Islet precursor cell (in vitro differentiated cells): ENCODE measurements at regions not wholly inside any gene's neighbourhood (a gene's known extent, or its start where the extent isn't known, plus 50 kb on each side); places are given as distances from the start of the nearest gene placed in this dataset.
"Not testable (repeated sequence)": the region's sequence is repeated elsewhere in the genome, so short reads cannot be mapped to it uniquely, and the experiment has no call there.

ENCODE experiments used
- DNase-seq: peaks from one replicate; pipeline ENCODE4 v3.0.0-alpha.2; 2018

DNA sequence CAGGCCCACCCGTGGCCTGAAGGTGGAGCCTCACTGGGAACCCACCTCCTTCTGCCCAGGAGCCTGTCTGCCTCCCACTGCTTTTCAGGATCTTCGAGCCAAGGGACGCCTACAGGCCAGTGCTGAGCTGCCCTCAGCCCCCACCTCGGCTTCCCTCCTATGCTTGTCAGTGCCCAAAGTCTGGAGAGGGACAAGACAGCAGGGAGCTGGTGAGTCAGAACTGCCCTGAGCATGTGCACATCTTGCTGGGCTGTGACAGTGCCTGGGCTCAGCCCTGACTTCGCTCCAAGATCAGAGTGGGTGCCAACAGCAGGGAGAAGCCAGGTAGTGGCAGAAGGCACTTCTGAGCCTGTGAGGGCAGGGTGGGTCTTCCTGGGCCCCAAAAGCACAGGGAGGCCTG, 286.8 kb downstream of the AEBP2 start:
- DNase-seq: no peak

DNA sequence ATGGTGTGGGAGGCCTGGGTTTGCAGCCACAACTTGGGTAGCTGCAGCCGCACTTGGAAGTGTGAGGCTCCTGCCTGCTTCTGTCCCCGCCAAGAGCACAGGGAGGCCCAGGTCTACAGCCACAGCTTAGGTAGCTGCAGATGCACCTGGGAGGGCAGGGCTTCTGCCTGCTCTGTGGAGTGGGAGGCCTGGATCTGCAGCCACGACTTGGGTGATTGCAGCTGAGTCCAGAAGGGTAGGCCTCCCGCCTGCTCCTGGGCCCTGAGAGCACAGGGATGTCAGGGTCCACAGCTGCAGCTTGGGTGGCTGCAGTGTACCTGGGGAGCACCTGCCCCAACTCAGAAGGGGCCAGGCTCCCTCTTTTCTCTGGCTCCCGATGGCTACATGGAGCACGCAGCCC, 287.3 kb downstream of the AEBP2 start:
- DNase-seq: no peak

DNA sequence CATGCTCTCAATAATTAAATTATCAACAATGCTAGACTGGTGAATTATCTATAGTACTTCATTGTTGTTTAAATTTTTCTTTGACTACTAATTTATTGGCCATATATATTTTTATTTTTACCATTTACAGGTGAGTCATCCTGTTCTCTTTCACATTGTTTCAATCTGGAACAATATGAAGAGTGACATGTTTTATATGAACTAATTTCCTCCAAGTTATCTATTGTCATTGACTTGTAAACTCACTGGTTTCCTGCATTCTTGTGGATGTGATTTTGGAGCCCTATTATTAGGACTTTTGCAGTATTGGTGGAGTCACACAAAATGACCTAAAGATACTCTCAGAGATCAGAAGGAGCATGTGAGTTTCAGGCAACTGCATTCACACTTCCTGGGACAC, 297.7 kb downstream of the AEBP2 start:
- no peak for DNase-seq

DNA sequence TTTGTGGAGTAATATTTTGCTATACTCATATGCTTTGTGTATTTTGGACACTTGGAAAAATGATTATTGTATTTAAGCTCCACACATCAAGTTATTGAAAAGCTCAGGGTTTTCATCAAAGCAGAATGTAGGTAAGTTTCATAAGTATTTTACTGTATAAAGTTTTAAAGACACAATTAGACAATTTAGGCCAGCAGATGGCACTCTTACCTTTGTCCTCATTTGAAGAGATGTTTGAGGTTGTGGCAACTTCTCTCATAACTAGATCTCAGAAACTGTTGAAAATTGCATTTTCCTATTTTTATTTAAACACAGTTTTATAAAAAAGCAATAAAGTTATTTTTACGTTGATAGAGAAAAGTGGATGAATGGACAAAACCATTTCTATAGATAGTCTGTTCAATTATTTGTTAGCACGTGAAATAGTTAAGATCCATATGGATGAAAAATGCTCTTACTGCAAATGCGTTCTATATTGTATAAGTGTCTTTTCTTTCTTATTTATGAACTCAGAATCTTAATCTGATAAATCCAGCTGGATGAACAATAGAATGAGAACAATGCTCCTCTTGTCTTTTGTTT, 300.0 kb downstream of the AEBP2 start:
- no peak for DNase-seq

DNA sequence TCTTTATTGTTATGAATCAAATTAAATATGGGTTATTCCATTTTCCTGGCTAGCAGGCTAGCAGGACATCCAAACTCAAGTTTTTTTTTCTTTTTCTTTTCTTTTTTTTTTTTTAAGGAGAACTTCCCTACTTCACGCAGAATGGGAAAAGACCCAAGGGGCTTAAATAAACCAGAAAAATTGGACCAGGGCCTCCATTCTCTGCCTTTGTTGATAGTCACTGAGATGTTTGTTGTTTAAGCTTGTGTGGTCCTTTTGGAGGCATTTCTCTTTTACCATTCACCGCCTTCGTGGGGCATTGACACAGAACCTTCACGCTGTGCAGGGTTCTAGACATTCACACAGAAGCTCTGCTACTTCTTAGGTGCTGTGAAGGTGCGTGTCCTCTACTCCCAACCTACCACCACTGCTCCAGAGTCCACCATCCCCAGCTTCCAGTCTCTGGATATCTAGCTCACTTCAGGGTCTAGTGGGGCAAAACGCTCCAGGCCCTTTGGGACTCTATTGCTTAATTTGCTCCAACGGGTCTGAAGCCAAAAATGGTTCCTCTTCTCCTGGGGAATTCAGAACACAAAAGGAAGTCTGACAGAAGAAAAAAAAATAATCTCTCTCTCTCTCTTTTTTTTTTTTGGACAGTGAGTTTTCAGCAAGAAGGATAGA, 301.3 kb downstream of the AEBP2 start:
- DNase-seq: no peak

DNA sequence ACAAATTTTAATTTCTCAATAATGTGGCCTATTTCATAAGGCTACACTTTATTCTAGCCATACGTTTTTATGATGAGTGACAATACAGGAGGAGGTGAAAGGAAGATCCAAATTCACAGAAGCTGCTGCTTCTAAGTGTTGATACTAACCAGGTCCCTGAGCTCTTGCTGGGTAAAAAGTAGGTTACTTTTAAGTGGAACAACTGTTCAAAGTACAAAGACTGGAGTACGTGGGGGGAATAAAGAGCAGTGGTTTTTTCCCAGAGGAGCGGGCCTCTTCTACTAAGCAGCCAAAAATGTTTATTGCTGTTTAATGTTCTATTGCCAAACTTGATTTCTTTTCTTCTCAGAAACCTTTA, 301.8 kb downstream of the AEBP2 start:
- DNase-seq: no peak

DNA sequence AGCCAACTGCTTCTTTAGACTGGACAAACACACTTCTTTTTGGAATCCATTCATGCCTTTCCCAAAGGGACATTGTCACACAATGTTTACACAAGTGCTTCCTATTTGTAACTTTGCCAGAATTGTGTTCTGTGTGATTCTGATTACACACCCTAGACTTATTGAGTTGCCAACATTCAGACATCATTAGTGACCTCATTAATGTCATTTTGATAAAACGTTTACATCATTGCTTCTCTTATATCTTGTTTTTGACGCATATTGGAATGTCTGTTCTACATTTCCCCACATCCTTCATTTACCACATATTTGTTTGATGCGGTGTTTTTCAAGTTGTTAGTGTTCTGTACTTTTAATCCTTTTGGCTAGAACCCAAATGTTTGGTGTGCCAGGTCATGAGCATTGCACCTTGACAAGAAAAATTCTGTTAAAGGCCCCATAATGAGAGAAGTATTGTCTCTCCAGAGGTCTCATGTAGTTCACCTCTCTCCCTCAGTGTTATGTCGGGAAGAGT, 305.5 kb downstream of the AEBP2 start:
- DNase-seq: no peak

DNA sequence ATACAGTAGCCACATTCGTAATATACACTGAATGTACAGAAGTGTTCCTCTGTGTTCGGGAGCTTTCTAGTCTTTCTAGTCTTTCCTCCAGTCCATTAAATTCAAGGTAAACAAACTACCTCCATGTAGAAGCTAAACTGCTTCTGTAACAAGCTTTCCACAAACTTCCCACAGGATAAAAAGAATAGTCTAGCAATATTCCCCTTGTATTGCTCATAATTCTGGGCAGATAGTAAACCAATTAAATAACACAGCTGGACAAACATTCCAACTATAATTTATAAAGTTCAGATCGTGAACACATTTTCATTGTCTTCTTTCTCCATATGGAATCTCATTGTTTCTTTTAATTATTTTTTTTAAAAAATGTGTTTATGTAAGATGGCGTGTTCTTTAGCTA, 307.2 kb downstream of the AEBP2 start:
- no peak for DNase-seq

DNA sequence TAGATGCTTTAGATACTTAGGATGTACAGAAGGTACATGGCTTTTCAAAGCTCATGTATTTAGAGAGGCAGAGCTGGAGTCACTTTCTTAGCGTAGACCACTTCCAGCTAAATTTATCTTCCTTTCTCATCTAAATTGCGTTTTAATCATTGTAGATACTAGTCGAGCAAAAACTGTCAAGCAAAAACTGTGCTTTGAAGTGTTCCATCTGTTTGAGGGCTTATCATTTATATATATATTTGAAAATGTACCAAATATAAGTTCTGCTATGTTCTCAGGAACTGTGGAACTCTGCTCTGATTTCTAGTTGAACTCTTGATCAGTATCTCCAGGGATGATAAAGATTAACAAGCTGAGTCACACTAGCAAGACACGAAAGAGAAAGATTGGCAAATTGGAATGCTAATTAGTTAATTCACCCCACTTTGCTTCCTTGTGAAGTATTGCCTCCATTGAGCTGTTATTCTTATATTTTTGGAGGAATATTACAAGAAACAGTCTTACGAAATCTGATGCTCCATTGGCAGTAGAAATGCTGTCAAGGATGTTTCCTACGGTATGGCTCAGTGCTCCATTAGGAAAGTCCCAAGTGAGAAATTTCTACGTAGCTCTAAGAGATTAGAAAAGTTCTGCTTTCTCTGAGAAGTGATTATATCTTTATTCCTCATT, 310.7 kb downstream of the AEBP2 start:
- no peak for DNase-seq

DNA sequence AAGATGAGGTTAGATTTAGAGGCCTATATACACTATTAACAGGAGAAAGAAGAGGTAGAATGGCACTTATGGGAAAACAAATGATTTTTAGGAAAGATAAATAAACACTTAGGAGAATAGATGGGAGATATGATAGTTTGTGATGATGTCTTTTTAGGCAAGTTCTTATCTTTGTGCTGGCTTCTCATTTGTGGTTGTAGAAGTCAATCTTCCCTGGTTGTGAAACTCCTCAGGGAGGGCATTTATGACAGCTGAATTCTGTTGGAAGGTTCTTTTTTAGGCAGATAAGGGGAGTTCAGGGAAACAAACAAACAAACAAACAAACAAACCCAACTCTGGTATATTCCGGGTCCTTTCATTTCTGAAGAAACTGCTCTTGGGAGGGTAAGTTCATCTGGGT, 311.8 kb downstream of the AEBP2 start:
- no peak for DNase-seq

DNA sequence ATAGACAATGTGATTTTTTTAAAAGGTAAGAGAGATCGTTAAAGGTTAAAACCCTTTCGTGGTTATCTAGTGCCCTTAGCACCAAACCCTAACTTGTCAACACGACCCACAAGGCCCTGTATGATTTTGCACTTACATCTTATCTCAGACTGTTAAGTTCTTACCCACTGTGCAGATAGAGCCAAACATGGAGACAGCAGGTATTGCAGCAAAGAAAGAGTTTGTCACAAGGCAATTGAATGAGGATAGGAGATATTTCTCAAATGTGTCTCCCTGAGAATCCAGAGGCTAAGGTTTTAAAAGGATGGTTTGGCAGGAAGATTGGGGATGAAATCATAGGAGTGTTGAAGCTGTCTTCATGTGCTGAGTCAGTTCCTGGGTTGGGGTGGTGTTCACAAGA, 313.4 kb downstream of the AEBP2 start:
- DNase-seq: no peak

DNA sequence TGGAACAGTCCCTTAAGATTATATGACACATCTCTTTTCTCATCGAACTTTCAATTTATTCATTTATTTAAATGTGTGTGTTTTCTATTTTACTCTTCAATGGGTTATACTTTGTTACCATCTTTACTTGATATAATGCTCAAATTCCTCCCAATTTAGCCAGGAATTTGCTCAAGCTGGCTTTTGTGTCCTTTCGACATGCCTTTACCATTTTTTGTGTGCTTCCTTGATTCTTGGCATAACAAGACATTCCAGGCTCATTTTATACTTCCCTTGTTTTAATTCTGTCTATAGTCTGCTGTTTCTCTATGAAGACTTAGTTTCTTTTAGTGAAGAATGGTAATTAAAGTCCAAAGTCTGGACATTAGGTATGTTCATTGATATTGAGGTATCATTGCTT, 315.8 kb downstream of the AEBP2 start:
- no peak for DNase-seq

DNA sequence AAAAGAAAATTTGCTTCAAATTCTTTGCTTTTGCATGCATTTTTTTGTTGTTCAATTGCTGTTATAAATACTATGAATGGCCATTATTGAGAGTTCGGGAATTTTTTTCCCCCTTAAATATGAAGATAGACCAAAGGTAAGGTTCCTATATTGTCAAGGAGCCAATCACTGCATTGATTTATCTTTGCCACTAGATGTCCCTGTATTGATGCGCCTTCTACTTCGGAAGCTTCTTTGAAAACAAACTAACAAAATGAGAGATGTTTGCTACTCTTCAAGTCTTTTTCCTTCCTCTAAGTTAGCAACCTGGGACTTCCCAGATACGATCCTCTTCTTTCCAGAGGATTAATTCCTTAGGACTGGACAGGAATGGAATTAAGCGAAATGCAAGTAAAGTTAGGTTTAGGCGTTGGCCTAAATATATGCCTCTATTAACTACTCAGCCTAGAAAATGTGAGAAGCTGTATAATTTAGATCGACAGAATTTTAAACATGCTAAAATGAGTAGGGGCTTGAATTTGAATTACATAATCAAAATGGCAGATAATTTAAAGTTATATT, 318.1 kb downstream of the AEBP2 start:
- no peak for DNase-seq

DNA sequence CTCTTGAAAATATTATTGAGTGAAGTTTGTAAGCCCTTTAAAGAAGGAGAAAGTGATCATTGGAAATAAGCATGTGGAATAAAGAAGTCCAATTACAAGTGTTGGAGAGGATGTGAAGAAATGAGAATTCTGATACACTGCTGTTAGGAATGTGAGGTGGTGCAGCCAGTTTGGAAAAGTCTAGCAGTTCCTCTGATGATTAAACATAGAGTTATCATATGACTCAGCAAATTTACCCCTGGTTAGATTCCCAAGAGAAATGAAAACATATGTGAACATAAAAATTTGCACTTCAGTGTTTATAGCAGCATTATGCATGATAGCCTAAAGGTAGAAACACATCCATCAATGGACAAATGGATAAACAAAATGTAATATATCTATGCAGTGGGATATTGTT, 319.9 kb downstream of the AEBP2 start:
- no peak for DNase-seq

DNA sequence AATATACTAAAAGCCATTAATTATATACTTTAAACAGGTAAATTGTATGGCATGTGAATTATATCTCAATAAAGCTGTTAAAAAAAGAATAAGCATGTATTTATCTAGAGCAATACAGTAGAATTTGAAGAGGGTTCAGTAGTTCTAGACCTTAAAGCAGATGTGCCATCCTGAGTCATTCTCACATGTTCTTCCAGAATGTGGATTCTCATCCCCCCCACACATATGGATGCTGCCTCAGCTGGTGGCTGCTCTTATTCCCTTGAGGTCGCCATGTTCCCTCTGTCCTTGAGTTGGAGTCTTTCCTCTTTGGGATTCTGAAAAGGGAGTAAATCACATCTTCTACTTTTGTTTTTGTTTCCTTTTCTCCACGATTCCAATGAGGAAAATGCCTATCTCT, 321.3 kb downstream of the AEBP2 start:
- no peak for DNase-seq

DNA sequence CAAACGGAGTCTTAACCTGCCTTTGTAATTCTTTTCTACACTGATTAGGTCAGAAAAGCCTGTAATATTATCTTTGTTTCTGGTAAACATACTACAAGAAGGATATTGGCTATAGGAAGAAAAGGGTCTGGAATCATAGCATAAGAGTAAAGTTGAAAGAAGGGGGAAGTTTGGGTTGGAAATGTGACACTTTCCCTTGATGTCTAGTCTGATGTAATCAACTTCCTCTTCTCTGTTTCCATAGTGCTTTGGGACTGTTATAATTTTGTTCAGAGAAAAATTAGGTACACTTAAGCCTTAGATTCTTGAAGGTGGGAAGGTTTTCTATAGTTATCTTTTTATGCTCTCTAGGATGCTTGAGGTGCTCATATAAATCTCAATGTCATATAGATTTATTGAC, 322.2 kb downstream of the AEBP2 start:
- DNase-seq: no peak

DNA sequence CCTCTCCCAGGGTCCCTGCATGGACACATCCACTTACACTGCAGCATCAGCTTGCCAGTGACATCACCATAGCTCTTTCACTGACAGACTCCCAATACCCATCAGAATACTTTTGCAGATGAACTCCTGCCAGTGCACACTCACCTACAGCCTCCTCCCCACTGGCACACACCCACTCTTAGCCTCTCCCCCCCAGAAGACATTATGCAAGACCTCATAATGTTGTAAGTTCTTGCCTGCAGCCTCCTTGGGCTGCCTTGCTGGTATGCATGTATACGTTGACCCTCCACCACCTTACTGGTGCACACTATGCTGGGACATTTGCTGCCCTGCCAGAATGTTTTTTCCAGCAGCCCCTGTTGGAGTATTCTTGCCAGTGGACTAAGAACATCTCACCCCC, 324.2 kb downstream of the AEBP2 start:
- DNase-seq: no peak

DNA sequence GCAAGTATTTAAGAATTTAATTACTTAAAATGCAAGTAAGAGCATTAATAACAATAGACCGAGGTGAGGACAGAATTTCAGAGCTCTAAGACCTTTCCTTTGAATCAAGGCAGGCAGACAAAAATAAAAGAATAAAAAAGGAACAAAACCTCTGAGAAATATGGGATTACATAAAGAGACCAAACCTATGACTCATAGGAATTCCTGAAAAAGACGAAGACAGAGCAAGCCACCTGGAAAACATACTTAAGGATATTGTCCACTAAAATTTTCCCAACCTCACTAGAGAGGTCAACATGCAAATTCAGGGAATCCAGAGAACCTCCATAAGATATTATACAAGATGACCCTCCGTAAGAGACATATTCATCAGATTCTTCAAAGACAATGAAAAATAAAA, 325.1 kb downstream of the AEBP2 start:
- DNase-seq: no peak

DNA sequence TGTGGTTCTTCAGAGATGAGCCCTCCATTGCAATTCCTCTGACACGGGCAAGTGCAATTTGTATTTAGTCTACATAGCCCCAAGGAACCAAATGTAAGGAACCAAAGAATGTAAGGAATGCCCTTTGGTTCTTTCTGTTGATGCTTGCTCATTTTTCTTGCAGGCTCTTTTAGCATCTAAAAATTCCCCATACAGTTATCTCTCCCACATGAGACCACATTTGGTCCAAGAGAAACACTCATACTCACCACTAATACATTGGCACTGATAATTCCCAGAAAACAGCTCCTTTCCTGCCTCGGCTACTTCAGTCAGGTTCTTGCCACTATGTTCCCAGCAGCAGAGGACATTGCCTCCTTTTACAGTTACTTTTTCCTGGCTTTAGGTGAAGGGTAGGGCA, 332.6 kb downstream of the AEBP2 start:
- DNase-seq: peak; percentile 60

DNA sequence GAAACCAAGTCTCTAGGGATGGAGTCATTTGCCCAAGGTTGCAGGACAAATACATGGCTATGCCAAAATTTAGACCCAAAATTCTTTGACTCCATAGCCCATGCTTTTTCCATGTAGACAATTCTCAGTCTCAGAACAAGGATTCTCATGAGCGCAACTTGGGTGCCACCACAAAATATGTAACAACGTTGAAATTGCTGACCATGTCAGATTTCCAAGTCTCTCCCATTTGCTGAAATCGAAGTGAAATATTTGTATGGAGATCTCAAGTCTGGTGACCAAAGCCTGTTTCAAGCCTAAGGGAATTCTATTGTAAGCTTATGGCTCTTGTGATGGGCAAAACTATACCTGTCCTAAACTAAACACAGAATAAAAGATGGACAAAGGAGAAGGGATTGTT, 333.5 kb downstream of the AEBP2 start:
- DNase-seq: no peak

DNA sequence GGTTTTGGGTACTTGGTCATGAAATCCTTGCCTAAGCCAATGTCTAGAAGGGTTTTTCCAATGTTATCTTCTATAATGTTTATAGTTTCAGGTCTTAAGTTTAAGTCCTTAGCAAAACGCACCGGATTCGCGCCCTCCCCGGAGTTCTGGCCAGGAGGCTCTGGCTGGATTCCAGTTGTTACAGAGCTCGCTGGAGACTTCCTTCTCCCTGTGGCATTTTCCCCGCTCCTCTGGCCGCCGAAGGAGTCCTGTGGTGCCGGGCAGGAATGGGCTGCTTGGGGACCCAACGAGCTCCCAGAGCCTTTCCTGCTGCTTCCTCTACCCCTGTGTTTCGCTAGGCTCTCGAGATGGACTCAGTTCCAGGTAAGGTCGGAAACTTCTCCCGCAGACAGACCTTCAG, 335.9 kb downstream of the AEBP2 start:
- DNase-seq: no peak

DNA sequence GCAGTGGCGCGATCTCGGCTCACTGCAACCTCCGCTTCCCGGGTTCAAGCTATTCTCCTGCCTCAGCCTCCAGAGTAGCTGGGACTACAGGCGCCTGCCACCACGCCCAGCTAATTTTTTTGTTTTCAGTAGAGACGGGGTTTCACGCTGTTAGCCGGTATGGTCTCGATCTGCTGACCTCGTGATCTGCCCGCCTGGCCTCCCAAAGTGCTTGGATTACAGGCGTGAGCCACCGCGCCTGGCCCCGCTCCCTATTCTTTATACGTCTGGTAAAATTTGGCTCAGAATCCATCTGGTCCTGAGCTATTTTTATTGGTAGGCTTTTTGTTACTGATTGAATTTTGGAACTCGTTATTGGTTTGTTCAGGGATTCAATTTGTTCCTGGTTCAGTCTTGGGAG, 336.7 kb downstream of the AEBP2 start:
- DNase-seq: not testable (repeated sequence)

DNA sequence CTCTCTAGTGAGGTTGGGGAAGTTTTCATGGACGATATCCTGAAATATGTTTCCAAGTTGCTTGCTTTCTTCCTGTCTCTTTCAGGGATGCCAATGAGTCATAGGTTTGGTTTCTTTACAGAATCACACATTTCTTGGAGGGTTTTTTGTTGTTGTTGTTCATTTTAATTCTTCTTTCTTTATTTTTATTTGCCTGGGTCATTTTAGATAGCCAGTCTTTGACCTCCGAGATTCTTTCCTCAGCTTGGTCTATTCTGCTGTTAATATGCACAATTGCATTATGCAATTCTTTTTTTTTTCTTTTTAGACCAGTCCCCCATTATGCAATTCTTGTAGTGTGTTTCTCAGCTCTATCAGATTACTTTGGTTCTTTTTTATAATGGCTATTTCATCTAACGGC, 338.9 kb downstream of the AEBP2 start:
- DNase-seq: no peak

DNA sequence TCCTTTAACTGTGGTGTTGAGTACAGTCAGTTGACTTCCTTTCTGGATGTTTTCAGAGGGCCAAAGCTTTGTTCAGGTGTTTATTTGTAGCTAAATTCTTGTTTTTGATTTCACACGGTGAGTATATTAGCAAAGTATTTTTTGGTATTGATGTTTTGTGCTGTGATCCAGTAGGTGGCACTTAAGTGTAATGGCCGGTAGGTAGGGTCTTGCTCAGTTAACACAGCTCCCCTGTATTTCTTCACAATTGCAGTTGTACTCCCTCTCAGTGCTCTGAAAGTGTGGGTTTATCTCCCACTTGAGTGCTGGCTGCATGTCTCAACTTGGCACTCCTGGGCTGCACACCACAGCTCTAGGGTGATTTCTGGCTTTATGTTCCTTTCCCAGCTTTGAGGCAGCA, 339.5 kb downstream of the AEBP2 start:
- DNase-seq: no peak
